HG03280 (cell line): ENCODE measurements at regions not wholly inside any gene's neighbourhood (a gene's known extent, or its start where the extent isn't known, plus 50 kb on each side); places are given as distances from the start of the nearest gene placed in this dataset.
"Not testable (repeated sequence)": the region's sequence is repeated elsewhere in the genome, so short reads cannot be mapped to it uniquely, and the experiment has no call there.

Experiments used
- ATAC-seq: cut with Tn5 transposase; IDR thresholded peaks from one replicate; pipeline ENCODE4 v1.9.1; 2021; ENCODE audit warnings: mild to moderate bottlenecking, moderate library complexity; ENCODE audit not compliant: unreplicated experiment

- no peak for ATAC-seq
Observed at GRCh38 chr2:7368211-7368610, 451.0 kb downstream of the RNF144A start.

DNA sequence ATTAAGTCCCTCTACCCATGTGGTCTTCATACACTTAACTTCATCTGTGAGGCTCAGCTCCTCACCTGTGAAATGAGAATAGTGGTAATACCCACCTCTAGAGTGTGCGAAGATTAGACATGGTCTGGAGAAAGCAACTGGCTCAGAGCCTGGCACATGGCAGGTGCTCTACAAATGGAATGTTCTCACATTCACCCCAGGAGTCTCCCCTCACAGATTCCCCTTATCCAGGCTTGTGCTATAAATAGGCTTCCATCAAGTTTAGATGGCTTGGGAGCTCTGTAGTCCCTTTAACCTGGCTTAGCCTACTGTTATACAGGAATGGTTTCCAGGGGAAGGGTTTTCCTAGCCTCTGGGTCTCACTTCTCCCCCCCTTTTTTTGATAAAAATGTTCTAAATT is 455.9 kb downstream of the RNF144A start:
- ATAC-seq: no peak

GRCh38 chr2:7375901-7376300 is 458.7 kb downstream of the RNF144A start:
- ATAC-seq: no peak

GRCh38 chr2:7377916-7378569 is 460.8 kb downstream of the RNF144A start:
- no peak for ATAC-seq

GRCh38 chr2:7378591-7378990 is 461.4 kb downstream of the RNF144A start:
- ATAC-seq: no peak

GRCh38 chr2:7379799-7380198 is 462.6 kb downstream of the RNF144A start:
- ATAC-seq: no peak

DNA sequence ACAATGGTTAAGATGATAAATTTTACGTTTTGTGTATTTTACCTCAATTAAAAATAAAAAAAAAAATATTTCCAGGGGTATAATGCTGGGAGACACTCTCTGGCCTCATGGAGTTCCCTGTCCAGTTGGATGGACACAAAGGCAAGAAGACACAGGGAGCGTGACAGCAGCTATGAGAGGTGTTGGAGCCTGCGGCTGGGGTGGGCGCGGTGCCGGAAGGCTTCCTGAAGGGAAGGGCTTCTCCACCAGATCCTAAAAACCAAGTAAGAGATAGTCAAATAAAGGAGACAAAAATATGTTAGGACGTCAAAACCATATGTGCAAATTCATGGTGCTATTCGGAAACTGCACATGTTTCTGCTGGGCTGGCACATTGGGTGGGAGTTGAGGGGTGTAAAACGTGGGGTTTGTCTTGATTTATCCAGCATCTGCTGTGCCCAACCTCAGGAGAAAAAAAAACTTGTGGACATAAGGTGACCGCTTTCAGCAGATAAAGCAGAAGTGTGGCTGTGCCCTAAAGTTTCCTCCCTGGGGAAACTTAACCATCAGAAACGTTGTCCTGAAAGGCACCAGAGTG is 467.6 kb downstream of the RNF144A start:
- no peak for ATAC-seq

- ATAC-seq: not testable (repeated sequence)
Observed at GRCh38 chr2:7390311-7390710, 473.1 kb downstream of the RNF144A start.

GRCh38 chr2:7392076-7392787 is 475.0 kb downstream of the RNF144A start:
- ATAC-seq: no peak

DNA sequence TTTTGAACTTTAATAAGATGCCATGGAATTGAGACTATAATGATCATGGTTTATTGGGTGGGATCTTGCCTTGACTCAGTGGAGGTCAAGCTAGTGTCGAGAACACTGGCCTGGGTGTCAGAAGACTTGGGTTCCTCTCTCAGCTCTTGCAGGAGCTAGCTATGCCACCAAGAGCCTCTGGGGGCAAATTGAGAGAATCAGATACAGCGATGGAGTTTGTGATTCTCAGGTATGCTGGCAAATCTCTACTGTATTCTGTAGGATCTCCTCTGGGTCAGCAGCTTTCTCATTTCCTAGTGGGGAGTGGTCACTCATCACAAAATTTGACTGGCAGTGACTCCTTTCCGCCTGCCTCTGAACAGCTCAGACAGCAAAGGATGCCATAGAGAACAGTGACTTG is 477.0 kb downstream of the RNF144A start:
- no peak for ATAC-seq

DNA sequence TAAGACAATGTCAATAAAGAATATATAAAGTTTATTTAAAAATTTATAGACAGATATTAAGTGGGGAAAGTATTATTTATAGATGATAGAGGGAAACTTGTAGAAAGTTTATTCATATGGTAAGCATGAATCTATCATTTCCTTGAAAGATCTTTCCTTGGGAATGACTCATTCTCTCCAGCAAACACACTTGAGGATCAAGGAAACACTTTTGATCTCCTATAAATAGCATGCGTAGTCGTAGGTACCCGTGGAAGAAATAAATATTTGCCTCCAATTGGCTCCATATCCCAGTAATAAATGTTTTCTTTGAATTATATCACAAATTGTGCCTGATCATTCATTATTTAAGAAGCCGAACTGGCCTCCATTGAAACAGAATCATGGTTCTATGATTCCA is 483.4 kb downstream of the RNF144A start:
- ATAC-seq: no peak

DNA sequence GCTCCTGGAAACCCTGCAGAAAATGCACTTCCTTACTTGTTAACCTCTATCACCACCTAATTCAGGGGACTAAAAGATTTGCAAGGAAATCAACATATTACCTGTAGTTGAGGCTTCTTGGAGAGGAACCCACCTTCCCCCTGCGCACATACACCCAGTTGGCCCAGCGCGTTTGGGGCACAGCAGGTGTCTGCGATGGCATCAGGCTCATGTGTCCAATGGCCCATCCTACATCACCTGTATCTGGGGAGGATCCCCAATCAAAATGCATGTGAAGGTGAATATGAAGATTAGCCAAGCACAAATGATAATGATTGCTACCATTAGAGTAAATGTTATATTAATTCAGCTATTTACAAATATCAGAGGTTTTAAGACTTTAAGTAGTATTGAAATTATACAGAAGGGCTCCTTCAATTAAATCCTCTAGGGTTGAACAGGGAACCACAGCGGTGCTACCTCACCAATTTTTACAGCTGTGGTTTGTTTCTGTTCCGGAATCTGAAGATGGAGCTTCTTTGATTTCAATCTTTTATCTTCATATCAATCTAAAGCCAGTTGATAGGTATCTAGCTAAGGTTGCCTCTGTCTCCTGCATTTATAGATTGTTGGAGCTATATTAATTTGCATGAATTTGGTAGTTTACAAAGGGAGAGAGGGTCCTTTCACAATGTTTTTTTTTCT is 486.0 kb downstream of the RNF144A start:
- ATAC-seq: no peak

DNA sequence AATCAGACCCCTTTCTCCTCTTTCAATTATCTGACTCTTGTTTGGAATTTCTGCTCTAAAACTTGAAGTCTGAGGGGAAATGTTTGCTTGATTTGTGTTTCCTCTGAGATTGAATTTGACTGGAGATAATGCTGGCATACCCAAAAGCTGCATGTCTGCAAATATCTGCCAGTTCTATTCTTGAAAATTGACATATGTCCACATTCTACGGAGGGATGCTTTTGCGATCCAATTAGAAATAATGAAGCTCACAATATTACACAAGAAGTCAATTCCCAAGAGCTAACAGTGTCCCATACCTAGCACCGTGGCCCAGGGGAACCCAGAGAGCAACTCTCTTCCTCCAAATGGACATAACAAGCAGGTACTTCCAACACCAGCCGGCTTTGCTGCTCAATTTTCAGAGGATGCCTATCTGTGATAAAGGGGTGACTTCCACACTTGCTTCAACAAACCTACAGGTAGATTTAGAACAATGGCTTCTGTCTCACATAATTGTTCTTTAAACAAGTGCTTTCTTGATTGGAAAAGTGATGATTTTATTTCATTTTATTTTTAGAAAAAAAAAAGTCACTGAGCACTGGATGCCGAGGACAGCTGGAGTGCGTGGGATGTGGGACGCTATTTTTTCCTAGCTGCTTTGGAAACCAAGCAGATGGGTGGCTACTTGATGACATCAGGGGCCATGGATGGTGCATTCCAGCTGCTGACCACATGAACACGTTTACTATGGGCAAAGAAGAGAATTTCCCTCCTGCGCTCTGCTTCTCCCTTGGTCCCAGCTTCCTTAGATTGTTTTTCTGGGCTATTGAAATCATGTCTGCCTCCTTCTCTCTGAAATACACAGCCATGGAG is 488.9 kb downstream of the RNF144A start:
- no peak for ATAC-seq

- ATAC-seq: no peak
Observed at GRCh38 chr2:7407001-7407400, 489.8 kb downstream of the RNF144A start.

DNA sequence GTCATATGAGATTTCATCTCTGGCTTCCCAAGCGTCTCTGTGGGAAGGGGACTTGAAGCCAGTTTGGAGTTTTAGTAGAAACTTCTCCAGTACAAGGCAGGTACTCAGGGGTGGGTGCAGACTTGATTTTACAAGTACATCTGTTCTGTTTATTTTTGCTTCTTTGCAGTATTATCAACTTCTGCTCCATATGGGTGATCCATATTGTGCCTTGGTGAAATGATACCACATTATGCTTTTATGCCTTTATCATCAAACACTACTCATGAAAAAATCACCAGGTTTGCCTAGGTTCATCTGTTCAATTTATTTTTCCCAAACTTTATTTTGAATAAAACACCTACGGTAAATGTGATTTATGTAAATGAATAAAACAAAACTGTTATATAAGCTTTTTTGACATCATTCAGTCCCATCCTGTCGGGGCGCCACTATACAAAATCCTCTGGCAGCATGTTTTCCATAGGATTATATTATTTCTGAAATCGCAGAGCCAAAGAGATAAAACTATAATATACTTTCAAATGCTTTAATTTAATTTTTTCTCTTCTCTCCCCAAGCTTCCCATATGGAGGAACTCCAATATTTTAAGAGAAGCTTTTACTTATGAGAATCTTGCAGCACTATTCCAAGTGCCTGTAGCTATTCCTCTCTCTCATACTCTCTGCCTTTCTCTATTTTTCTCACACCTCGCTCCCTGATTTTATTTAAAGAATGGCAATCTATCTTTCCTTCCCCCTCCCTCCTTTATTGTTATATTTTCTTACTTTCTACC is 490.9 kb downstream of the RNF144A start:
- no peak for ATAC-seq

GRCh38 chr2:7411691-7412090 is 494.5 kb downstream of the RNF144A start:
- ATAC-seq: no peak

DNA sequence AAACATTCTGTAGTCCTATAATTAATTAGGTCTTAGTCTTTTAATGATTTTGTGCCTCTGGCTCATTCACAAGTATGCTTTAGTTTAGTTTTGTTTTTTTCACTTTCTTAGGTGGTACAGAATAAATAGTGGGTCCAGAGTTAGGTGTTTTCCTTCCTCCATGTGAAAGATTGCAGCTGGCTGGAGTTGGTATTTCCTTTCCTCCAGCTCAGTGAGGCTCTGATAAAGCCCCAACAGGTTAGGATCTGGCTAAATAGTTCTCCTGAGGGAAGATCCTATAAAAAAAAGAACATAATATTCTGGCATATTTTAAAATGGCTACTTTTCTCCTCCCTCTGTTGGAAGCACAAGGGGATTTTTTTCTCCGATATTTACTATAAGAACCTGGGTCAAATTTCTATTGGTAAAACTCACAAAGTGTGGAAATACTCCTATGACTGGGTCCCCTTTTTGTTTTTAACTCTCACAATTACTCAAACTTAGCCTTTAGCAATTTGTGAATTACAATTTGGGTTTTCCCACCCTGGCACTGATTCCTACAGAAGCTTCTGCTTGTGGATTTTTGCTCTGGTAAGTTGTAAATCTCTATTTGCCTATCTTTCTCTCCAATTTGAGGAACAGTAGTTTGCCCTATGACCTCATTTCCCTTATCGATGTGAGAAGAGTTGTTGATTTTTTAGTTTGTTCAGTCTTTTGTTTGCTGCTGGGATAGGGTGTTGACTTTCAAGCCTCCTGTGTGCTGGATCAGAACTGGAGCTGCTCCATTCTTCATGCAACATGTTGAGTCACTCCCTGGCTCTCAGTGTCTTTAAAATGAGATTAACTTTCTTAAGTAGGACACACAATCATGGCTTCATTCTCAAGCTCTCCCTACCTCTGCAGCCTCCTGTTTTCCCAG is 500.9 kb downstream of the RNF144A start:
- ATAC-seq: no peak

GRCh38 chr2:7419186-7419585 is 502.0 kb downstream of the RNF144A start:
- ATAC-seq: no peak

GRCh38 chr2:7419814-7420311 is 502.7 kb downstream of the RNF144A start:
- ATAC-seq: no peak
